Panc1 (cell line): ENCODE measurements at regions not wholly inside any gene's neighbourhood (a gene's known extent, or its start where the extent isn't known, plus 50 kb on each side); places are given as distances from the start of the nearest gene placed in this dataset.

Source experiments
- ATAC-seq: fragments of 200-7000 bp; cut with Tn5 transposase; 2 replicates; pipeline ENCODE4 v1.9.1; 2020; ENCODE audit warnings: mild to moderate bottlenecking, moderate library complexity
- BruUV-seq: library from RNA; stranded (reverse); fragments of 400-500 nt; replicated peaks from 2 replicates; lab custom pipeline; 2021; lab: Mats Ljungman, UMichigan
- CTCF ChIA-PET: fragments of 300-600 bp; sonication (Branson Sonifier 250); formaldehyde crosslinking; loops from one replicate; lab custom pipeline; 2022; ENCODE audit warnings: antibody characterized with exemption; lab: Charles Lee
- POLR2A ChIA-PET: fragments of 300-600 bp; sonication (Branson Sonifier 250); formaldehyde crosslinking; loops from one replicate; lab custom pipeline; 2022; ENCODE audit warnings: antibody characterized with exemption; lab: Charles Lee
- DNase-seq: peaks from one replicate; pipeline ENCODE4 v3.0.0-alpha.2; 2010; ENCODE audit warnings: low read depth, low spot score
- H3K27ac ChIP-seq: 2 replicates; pipeline ENCODE4 v1.5.1; 2011; ENCODE audit warnings: mild to moderate bottlenecking, low read length, inconsistent platforms
- H3K27me3 ChIP-seq: fragments of 200-500 bp; sonication (Bioruptor generic); 2 replicates; pipeline ENCODE4 v1.6.0; 2014; ENCODE audit warnings: low read length, inconsistent platforms; ENCODE audit not compliant: control insufficient read depth, insufficient read depth
- H3K36me3 ChIP-seq: fragments of 200-500 bp; sonication (Bioruptor generic); 2 replicates; pipeline ENCODE4 v1.5.1; 2014; ENCODE audit warnings: inconsistent platforms, mild to moderate bottlenecking, low read length, moderate library complexity; ENCODE audit not compliant: control insufficient read depth, insufficient read depth
- H3K4me1 ChIP-seq: 2 replicates; pipeline ENCODE4 v1.5.1; 2011; ENCODE audit warnings: inconsistent platforms, mild to moderate bottlenecking, low read length, moderate library complexity; ENCODE audit not compliant: control insufficient read depth, insufficient read depth
- H3K4me3 ChIP-seq, 2 experiments: 2 replicates each; pipeline ENCODE4 v1.5.1; 2011 to 2012; ENCODE audit warnings: low read depth in 2 of 2, low read length in 2 of 2, mild to moderate bottlenecking in 2 of 2, inconsistent platforms in 1 of 2, moderate library complexity in 1 of 2
- H3K9me3 ChIP-seq: fragments of 200-500 bp; sonication (Bioruptor generic); 2 replicates; pipeline ENCODE4 v1.5.1; 2014; ENCODE audit warnings: low read depth, mild to moderate bottlenecking, inconsistent platforms, low read length, moderate library complexity; ENCODE audit not compliant: control insufficient read depth, insufficient read depth
- POLR2AphosphoS5 ChIP-seq: IDR thresholded peaks from 2 replicates; pipeline ENCODE4 v1.6.1; 2012; ENCODE audit warnings: mild to moderate bottlenecking, low read depth, low read length, moderate library complexity
- SIN3A ChIP-seq: IDR thresholded peaks from 2 replicates; pipeline ENCODE4 v1.6.1; 2012; ENCODE audit warnings: low read depth, mild to moderate bottlenecking, low read length, moderate library complexity, borderline replicate concordance; ENCODE audit not compliant: insufficient read depth
- TCF7L2 ChIP-seq: IDR thresholded peaks from 2 replicates; pipeline ENCODE4 v1.6.1; 2011; ENCODE audit warnings: mild to moderate bottlenecking, low read depth, low read length, inconsistent platforms
- in situ Hi-C: cut with HindIII; loops from 2 replicates; pipeline ENCODE4 v1.10.0; 2016; ENCODE audit warnings: low sequenced_read_pairs, low pct_unique_long_range_greater_than_20kb
- intact Hi-C: fragments of 100-400 bp; cut with micrococcal nuclease; formaldehyde crosslinking; loops from one replicate; pipeline ENCODE4 v1.10.0; 2022; ENCODE audit not compliant: unreplicated experiment
- TF ChIP-seq, protein P1 (sequence below), 2 experiments: IDR thresholded peaks; 2 replicates each; pipeline ENCODE4 v1.6.1; 2011 to 2012; ENCODE audit warnings: low read depth in 2 of 2, control low read depth in 1 of 2, low read length in 1 of 2, mild to moderate bottlenecking in 1 of 2, moderate library complexity in 1 of 2; ENCODE audit not compliant: insufficient read depth in 1 of 2
- TF ChIP-seq, protein P2 (sequence below): fragments of 450-650 bp; IDR thresholded peaks from 2 replicates; pipeline ENCODE4 v1.5.1; 2017; ENCODE audit warnings: mild to moderate bottlenecking

DNA sequence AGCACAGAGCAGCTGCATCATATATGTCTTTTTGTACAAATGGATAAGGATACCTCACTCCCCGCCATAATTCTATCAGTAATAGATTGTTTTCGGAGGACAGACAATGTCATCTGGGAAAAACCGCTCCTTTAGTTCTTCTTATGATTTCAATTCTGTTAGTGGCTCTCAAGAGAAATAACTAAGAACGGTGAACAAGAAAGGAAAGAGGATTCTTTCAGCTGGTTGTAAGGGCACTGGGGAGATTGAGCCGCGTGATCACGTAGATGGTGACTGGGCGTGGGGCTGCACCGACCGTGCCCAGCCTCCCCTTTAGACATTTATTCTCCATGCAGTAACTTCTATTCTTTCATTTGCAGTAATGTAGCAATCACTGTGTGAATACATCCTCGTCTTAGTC lies 99.4 kb upstream of the PEG3 start:
- TF ChIP-seq TCF7L2 = no peak
- no peak for TF ChIP-seq SIN3A
- TF ChIP-seq, protein P1, sequence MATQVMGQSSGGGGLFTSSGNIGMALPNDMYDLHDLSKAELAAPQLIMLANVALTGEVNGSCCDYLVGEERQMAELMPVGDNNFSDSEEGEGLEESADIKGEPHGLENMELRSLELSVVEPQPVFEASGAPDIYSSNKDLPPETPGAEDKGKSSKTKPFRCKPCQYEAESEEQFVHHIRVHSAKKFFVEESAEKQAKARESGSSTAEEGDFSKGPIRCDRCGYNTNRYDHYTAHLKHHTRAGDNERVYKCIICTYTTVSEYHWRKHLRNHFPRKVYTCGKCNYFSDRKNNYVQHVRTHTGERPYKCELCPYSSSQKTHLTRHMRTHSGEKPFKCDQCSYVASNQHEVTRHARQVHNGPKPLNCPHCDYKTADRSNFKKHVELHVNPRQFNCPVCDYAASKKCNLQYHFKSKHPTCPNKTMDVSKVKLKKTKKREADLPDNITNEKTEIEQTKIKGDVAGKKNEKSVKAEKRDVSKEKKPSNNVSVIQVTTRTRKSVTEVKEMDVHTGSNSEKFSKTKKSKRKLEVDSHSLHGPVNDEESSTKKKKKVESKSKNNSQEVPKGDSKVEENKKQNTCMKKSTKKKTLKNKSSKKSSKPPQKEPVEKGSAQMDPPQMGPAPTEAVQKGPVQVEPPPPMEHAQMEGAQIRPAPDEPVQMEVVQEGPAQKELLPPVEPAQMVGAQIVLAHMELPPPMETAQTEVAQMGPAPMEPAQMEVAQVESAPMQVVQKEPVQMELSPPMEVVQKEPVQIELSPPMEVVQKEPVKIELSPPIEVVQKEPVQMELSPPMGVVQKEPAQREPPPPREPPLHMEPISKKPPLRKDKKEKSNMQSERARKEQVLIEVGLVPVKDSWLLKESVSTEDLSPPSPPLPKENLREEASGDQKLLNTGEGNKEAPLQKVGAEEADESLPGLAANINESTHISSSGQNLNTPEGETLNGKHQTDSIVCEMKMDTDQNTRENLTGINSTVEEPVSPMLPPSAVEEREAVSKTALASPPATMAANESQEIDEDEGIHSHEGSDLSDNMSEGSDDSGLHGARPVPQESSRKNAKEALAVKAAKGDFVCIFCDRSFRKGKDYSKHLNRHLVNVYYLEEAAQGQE (IDR thresholded peaks at IDR 0.05; ENCODE audit: insufficient read depth in 1 of 2, low read depth in 2 of 2, low read length in 1 of 2) = no peak
- TF ChIP-seq, protein P2, sequence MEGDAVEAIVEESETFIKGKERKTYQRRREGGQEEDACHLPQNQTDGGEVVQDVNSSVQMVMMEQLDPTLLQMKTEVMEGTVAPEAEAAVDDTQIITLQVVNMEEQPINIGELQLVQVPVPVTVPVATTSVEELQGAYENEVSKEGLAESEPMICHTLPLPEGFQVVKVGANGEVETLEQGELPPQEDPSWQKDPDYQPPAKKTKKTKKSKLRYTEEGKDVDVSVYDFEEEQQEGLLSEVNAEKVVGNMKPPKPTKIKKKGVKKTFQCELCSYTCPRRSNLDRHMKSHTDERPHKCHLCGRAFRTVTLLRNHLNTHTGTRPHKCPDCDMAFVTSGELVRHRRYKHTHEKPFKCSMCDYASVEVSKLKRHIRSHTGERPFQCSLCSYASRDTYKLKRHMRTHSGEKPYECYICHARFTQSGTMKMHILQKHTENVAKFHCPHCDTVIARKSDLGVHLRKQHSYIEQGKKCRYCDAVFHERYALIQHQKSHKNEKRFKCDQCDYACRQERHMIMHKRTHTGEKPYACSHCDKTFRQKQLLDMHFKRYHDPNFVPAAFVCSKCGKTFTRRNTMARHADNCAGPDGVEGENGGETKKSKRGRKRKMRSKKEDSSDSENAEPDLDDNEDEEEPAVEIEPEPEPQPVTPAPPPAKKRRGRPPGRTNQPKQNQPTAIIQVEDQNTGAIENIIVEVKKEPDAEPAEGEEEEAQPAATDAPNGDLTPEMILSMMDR = no peak
- TF ChIP-seq POLR2AphosphoS5 = no peak
- ChIA-PET CTCF (no interaction called here), POLR2A (no interaction called here)
- Histone ChIP-seq H3K4me1 (no peaks in the 10 kb centered on the region), H3K36me3 (no peaks in the 10 kb centered on the region), H3K27ac (no peak overlapping the region), H3K9me3 (peaks cover 4% of the 10 kb centered on the region; the same call in 1 of the 2 replicates), H3K4me3 (no peak overlapping the region), H3K27me3 (no peaks in the 10 kb centered on the region)
- intact Hi-C loops = no loop called here
- ATAC-seq (no peak), DNase-seq (no peak)
- in situ Hi-C loops = no loop called here
- no TSS peak for BruUV-seq

DNA sequence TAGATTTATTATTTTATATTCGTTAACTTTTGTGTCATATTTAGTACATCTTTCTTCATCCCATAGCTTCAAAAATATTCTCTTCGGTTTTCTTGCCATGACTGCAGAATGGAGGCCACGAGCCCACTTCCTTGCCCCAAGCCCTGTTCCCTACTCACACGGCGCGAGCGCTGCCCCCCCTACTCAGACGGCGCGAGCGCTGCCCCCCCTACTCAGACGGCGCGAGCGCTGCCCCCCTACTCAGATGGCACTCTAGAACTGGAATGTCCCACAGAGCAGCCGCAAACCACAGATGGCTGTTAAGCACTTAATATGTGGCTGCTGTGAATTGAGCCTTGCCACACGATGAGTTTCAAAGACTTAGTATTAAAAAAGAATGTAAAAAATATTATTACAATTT lies 102.2 kb upstream of the PEG3 start:
- ATAC-seq (no peak), DNase-seq (no peak)
- H3K4me3 ChIP-seq = no peak overlapping the region
- no peaks in the 10 kb centered on the region for H3K36me3 ChIP-seq
- H3K9me3 ChIP-seq = peaks cover 4% of the 10 kb centered on the region; the same call in 1 of the 2 replicates
- ChIA-PET POLR2A (no interaction called here), CTCF (no interaction called here)
- no peak for TF ChIP-seq POLR2AphosphoS5
- TF ChIP-seq, protein P2 = no peak
- no peak for TF ChIP-seq TCF7L2
- TF ChIP-seq, protein P1 (IDR thresholded peaks at IDR 0.05; ENCODE audit: insufficient read depth in 1 of 2, low read depth in 2 of 2, low read length in 1 of 2) = no peak
- no peak for TF ChIP-seq SIN3A
- no TSS peak for BruUV-seq
- no peaks in the 10 kb centered on the region for H3K4me1 ChIP-seq
- no peaks in the 10 kb centered on the region for H3K27me3 ChIP-seq
- no peak overlapping the region for H3K27ac ChIP-seq
- in situ Hi-C loops = no loop called here
- intact Hi-C loops = no loop called here
